ENCODE measurements at regions not wholly inside any gene's neighbourhood (a gene's known extent, or its start where the extent isn't known, plus 50 kb on each side); places are given as distances from the start of the nearest gene placed in this dataset.
"Not testable (repeated sequence)": the region's sequence is repeated elsewhere in the genome, so short reads cannot be mapped to it uniquely, and the experiment has no call there.

DNA sequence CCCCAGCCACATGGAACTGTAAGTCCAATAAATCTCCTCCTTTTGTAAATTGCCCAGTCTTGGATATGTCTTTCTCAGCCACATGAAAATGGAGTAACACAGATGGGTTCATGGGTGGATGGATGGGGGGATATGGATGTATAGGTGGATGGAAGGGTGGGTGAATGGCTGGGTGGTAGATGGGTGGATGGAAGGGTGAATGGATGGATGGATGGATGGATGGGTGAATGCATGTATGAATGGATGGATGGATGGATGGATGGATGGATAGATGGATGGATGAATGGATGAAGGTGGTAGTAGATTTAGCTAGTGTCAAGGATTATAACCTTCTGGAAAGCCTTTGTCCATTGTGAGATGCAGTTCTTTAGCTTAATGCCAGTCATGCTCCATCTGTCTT lies 146.1 kb upstream of the ATP2B2 start:
- TF ChIP-seq, protein P1, sequence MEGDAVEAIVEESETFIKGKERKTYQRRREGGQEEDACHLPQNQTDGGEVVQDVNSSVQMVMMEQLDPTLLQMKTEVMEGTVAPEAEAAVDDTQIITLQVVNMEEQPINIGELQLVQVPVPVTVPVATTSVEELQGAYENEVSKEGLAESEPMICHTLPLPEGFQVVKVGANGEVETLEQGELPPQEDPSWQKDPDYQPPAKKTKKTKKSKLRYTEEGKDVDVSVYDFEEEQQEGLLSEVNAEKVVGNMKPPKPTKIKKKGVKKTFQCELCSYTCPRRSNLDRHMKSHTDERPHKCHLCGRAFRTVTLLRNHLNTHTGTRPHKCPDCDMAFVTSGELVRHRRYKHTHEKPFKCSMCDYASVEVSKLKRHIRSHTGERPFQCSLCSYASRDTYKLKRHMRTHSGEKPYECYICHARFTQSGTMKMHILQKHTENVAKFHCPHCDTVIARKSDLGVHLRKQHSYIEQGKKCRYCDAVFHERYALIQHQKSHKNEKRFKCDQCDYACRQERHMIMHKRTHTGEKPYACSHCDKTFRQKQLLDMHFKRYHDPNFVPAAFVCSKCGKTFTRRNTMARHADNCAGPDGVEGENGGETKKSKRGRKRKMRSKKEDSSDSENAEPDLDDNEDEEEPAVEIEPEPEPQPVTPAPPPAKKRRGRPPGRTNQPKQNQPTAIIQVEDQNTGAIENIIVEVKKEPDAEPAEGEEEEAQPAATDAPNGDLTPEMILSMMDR (conservative IDR thresholded peaks at IDR 0.05; ENCODE audit: low read depth, low read length) = no peak
- no peak overlapping the region for H3K4me3 ChIP-seq (ENCODE audit: low read depth, low read length)
- no peak for DNase-seq (ENCODE audit: low read depth)

DNA sequence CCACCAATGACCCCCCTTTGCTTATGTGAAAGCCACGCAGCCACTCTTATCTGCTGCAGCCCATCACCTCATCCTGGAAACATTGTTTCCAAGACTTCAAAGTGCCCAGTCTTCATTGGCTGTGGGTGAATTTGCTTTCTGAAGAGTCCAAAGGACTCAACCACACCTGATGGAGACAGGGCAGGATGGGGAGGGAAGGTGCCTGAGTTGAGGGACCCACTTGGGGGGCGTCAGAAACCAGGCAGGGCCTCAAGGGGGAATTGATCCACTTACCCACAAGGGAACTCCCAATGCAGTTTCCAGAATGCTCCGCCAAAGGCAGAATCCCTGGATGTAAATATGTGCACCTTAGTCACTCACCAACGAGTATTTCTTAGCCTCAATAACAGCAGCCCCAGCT lies 147.9 kb upstream of the ATP2B2 start:
- no peak for DNase-seq (ENCODE audit: low read depth)
- no peak overlapping the region for H3K4me3 ChIP-seq (ENCODE audit: low read depth, low read length)
- TF ChIP-seq, protein P1 (conservative IDR thresholded peaks at IDR 0.05; ENCODE audit: low read depth, low read length) = no peak

DNA sequence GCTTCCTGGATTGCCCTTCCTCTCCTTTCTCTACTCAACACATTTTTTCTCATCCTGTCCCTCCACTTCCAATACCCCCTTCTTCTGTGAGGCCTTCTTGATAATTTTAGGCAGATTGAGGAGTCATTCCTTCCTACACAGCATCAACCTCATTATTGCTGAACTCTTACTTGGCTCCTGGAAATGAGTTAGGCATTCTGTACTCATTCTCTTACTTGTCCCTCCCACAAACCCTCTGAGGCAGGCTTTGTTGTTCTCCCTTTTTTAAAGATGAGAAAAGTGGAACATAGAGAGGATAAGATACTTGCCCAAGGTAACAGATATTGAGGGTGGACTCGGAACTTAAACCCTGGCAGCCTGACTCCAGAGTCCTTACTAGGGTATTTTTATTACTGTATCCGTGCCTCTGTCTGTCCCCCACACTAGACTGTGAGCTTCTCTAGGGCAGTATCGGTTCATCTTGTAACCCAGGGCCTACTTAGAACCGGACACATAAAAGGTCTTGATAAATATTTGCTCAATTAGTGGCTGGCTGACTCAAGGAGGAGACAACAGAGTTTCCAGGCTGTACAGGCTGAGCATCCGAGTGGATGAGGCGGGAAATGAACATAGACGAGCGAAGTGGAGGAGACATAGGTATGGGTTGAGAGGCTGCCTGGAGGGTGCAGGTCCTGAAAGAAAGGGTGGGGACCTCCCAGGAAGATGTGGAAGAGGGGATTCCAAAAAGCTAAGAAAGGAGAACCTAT lies 148.7 kb upstream of the ATP2B2 start:
- H3K4me3 ChIP-seq (ENCODE audit: low read depth, low read length) = no peak overlapping the region
- TF ChIP-seq, protein P1 (conservative IDR thresholded peaks at IDR 0.05; ENCODE audit: low read depth, low read length) = no peak

DNA sequence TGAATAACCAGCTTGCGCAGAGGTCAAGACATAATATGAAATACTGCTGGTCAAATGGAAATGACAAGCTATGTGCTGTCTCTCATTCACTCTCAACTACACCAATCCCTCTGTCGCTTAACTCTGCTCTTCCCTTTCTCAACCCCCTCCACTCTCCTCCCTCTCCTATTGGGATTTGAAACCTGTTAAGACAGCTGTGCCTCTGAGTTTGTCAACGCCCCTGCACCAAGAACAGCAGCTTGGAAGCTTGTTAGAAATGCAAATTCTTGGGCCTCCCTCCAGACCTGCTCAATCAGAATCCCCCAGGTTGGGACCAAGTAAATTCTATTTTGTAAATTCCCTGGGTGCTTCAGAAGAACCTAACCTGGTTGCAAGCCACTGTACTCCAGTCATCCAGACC lies 149.7 kb upstream of the ATP2B2 start:
- TF ChIP-seq, protein P1 (conservative IDR thresholded peaks at IDR 0.05; ENCODE audit: low read depth, low read length) = no peak
- no peak for DNase-seq (ENCODE audit: low read depth)
- no peak overlapping the region for H3K4me3 ChIP-seq (ENCODE audit: low read depth, low read length)

More for the DNA sequence above, 148.7 kb upstream of the ATP2B2 start:
- DNase-seq (ENCODE audit: low read depth) = no peak

DNA sequence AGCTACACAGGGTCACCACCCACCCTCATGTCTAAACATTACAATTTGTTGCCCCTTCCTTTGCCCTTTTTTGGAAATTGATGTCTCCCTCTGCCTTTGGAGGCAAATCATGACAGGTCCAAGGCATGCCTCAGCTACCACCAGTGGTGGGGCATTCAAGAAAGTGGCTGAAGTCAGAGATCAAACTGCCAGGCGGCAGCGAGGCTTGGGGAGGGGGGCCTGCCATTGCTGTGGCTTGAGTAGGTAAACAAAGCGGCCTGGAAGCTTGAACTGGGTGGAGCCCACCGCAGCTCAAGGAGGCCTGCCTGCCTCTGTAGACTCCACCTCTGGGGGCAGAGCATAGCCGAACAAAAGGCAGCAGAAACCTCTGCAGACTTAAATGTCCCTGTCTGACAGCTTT lies 152.0 kb upstream of the ATP2B2 start:
- H3K4me3 ChIP-seq (ENCODE audit: low read depth, low read length); DNase-seq (ENCODE audit: low read depth): not testable (repeated sequence)

DNA sequence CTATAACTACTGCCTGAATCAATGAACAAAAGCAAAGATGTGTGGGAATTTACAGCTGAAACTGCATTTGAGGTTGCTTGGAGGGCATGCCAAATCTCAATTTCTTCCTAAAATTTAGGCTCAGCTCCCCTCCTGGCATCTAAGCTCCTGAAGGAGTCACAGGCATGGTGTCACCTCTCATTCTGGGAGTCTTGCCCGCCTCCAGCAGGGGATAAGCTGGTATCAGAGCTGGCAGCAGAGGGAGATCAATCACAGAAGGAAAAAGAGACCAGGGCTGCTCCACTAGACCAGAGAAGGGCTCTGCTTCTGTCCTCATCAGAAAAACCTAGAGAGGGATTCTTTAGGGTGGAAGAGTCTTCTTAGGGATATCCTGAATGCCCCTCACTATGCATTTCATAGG lies 150.4 kb upstream of the SLC6A11 start:
- TF ChIP-seq, protein P1 (conservative IDR thresholded peaks at IDR 0.05; ENCODE audit: low read depth, low read length) = no peak
- H3K4me3 ChIP-seq (ENCODE audit: low read depth, low read length) = no peak overlapping the region
- DNase-seq (ENCODE audit: low read depth) = no peak

DNA sequence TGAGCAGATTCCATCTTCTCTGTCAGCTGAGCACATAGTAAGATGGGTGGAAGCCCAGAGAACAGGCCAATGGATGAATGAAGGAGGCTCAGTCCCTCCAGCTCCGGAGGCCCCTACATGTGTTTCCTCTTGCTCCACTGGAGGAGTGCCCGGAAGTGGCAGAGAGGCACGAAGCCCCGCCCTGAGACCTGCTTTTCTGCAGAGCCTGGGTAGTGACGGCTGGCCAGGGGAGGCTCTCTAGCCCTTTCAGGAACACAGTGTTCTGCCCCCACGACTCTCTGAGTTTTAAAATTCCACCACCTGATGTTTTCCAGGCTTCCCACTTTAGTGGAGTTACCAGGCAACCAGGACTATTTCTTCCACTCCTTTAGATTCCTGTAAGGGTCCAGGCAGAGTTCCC lies 149.4 kb upstream of the SLC6A11 start:
- no peak overlapping the region for H3K4me3 ChIP-seq (ENCODE audit: low read depth, low read length)
- TF ChIP-seq, protein P1 (conservative IDR thresholded peaks at IDR 0.05; ENCODE audit: low read depth, low read length) = no peak
- no peak for DNase-seq (ENCODE audit: low read depth)

All from epithelial cell of proximal tubule (primary cell).